Chondrocyte (in vitro differentiated cells): ENCODE measurements at regions not wholly inside any gene's neighbourhood (a gene's known extent, or its start where the extent isn't known, plus 50 kb on each side); places are given as distances from the start of the nearest gene placed in this dataset.

ENCODE experiments used
- DNase-seq: peaks from one replicate; pipeline ENCODE4 v3.0.0; 2021; ENCODE audit warnings: mixed read lengths, low spot score
- H3K27ac Mint-ChIP-seq: one replicate; pipeline ENCODE4 v1.8.0; 2021; ENCODE audit warnings: mild to moderate bottlenecking, moderate library complexity, mixed read lengths; ENCODE audit not compliant: unreplicated experiment
- H3K27me3 Mint-ChIP-seq: 2 replicates; pipeline ENCODE4 v1.8.0; 2021; ENCODE audit warnings: low read depth, mixed read lengths
- H3K36me3 Mint-ChIP-seq: 2 replicates; pipeline ENCODE4 v1.8.0; 2021; ENCODE audit warnings: low read depth, mixed read lengths
- H3K4me1 Mint-ChIP-seq: 2 replicates; pipeline ENCODE4 v1.8.0; 2021; ENCODE audit warnings: low read depth, mild to moderate bottlenecking, mixed read lengths
- H3K4me3 Mint-ChIP-seq: one replicate; pipeline ENCODE4 v1.8.0; 2021; ENCODE audit warnings: mild to moderate bottlenecking, moderate library complexity, mixed read lengths; ENCODE audit not compliant: unreplicated experiment
- H3K9me3 Mint-ChIP-seq: 2 replicates; pipeline ENCODE4 v1.8.0; 2021; ENCODE audit warnings: low read depth, mixed read lengths
- TF ChIP-seq, protein P1 (sequence below): fragments of 200-600 bp; sonication (generic); IDR thresholded peaks from 2 replicates; pipeline ENCODE4 v1.5.0; 2021; ENCODE audit warnings: antibody characterized with exemption, mild to moderate bottlenecking, moderate library complexity

DNA sequence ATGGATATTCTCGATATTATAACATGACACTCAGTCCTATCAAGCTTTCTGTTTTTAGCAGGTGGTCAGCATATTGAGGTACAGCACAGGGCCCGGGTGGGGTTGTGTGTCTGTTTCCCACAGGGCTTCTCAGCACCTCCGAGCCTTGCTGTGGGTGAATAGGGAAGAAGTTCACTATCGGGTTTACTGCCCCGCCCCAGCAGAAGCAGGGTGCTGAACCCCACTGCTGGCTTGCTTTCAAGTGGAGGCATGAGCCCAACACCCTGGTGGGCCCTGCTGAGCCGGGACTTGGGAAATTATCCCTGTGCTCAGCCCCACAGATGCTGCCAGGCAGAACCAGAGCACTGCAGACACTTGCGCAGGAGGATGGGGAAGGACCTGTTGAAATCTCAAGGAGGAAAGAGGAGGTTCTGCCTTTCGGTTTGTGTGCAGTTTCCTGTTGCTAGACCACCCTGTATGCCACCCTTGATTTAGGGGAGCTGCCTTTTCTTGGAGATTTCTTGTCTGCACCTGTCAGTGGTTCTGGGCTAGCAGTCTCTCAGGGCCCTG is 270.3 kb upstream of the SALL3 start:
- Mint-ChIP-seq H3K27ac (no peak overlapping the region), H3K27me3 (peaks cover under 1% of the 10 kb centered on the region), H3K4me1 (no peaks in the 10 kb centered on the region), H3K9me3 (peaks cover 47% of the 10 kb centered on the region), H3K36me3 (no peaks in the 10 kb centered on the region), H3K4me3 (no peak overlapping the region)
- DNase-seq, result no peak
- TF ChIP-seq, protein P1, sequence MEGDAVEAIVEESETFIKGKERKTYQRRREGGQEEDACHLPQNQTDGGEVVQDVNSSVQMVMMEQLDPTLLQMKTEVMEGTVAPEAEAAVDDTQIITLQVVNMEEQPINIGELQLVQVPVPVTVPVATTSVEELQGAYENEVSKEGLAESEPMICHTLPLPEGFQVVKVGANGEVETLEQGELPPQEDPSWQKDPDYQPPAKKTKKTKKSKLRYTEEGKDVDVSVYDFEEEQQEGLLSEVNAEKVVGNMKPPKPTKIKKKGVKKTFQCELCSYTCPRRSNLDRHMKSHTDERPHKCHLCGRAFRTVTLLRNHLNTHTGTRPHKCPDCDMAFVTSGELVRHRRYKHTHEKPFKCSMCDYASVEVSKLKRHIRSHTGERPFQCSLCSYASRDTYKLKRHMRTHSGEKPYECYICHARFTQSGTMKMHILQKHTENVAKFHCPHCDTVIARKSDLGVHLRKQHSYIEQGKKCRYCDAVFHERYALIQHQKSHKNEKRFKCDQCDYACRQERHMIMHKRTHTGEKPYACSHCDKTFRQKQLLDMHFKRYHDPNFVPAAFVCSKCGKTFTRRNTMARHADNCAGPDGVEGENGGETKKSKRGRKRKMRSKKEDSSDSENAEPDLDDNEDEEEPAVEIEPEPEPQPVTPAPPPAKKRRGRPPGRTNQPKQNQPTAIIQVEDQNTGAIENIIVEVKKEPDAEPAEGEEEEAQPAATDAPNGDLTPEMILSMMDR, result no peak

DNA sequence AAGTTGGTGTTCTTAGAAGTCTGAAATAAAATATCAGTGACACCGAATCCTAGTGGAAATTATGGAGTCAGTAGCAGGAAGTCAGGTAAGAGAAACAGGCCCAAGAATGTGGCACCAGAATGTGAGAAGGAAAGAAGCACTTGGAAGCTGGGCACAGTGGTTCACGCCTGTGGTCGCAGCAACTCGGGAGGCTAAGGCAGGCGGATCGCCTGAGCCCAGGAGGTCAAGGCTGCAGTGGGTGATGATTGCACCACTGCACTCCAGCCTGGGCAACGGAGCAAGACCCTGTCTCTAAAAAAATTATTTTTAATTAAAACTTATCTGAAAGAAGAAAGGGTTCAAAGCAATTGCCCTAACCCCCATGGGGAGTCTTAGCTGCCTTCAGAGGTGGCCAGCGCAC is 268.3 kb upstream of the SALL3 start:
- DNase-seq, result no peak
- no peak overlapping the region for H3K4me3 Mint-ChIP-seq
- peaks cover 42% of the 10 kb centered on the region for H3K9me3 Mint-ChIP-seq
- peaks cover 3% of the 10 kb centered on the region for H3K27me3 Mint-ChIP-seq
- H3K27ac Mint-ChIP-seq, result no peak overlapping the region
- no peaks in the 10 kb centered on the region for H3K4me1 Mint-ChIP-seq
- no peaks in the 10 kb centered on the region for H3K36me3 Mint-ChIP-seq
- TF ChIP-seq, protein P1, result no peak

DNA sequence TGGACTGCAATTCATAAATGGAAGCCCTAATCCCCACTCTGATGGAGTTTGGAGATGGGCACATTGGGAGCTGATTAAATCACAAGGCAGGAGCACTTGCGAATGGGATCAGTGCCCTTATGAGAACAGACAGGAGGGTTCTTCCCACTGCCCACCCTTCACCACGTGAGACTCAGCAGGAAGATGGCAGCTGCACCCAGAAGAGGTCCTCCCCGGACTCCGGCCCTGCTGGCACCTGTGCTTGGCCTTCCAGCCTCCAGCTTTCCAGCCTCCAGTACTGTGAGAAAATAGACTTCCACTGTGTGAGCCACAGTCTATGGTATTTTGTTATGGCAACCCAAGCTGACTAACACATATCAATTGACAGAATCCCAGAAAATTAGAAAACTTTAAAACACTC is 267.6 kb upstream of the SALL3 start:
- Mint-ChIP-seq H3K9me3 (peaks cover 42% of the 10 kb centered on the region), H3K4me1 (no peaks in the 10 kb centered on the region), H3K36me3 (no peaks in the 10 kb centered on the region), H3K27ac (no peak overlapping the region), H3K4me3 (no peak overlapping the region), H3K27me3 (peaks cover 3% of the 10 kb centered on the region)
- DNase-seq, result no peak
- TF ChIP-seq, protein P1, result no peak

DNA sequence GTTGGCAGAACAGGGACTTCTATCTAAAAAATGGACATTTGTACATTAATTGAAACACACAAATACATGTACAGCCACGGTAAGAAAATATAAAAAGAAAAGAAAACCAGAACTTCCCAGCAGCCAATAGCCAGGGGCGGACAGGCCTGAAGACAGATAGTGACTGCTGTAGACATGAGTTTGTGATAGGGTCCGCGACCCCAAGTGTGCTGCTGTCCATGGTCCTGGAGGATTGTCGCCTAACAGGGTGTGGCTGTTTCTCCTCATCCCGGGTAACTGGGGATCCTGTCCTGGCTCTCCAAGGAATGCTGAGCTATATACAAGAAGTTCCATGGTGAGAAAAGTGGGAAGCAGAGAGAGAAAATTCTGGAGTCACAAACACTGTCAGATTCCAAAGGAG is 266.5 kb upstream of the SALL3 start:
- no peak overlapping the region for H3K27ac Mint-ChIP-seq
- no peak for DNase-seq
- H3K4me1 Mint-ChIP-seq, result no peaks in the 10 kb centered on the region
- peaks cover 33% of the 10 kb centered on the region for H3K9me3 Mint-ChIP-seq
- peaks cover 3% of the 10 kb centered on the region for H3K27me3 Mint-ChIP-seq
- H3K36me3 Mint-ChIP-seq, result no peaks in the 10 kb centered on the region
- H3K4me3 Mint-ChIP-seq, result no peak overlapping the region
- TF ChIP-seq, protein P1, result no peak

DNA sequence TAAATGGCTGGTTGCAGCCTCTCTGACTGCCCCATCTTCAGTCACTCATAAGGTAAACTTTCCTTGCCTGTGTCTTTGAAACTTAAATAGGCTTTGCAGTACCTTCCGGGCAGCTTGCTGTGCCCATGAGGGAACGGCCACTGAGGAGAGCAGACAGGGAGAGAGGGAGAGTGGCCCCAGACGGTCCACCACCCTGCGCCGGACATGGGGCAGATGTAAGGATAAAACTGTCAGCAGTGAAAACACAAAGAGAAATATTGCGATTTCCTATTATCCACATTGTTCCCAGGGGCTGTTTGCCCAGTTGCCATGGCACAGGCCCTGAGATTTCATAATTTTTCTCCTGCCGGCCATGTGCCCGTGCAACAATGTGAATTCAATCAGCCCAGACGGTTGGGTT is 265.9 kb upstream of the SALL3 start:
- H3K36me3 Mint-ChIP-seq, result no peaks in the 10 kb centered on the region
- no peak overlapping the region for H3K27ac Mint-ChIP-seq
- H3K4me1 Mint-ChIP-seq, result no peaks in the 10 kb centered on the region
- H3K27me3 Mint-ChIP-seq, result peaks cover 3% of the 10 kb centered on the region
- H3K9me3 Mint-ChIP-seq, result peaks cover 32% of the 10 kb centered on the region
- TF ChIP-seq, protein P1, result no peak
- DNase-seq, result no peak
- no peak overlapping the region for H3K4me3 Mint-ChIP-seq
